Islet precursor cell (in vitro differentiated cells): ENCODE measurements at regions not wholly inside any gene's neighbourhood (a gene's known extent, or its start where the extent isn't known, plus 50 kb on each side); places are given as distances from the start of the nearest gene placed in this dataset.
A peak's percentile ranks its signal among the peaks of the same experiment; 100 is the strongest.

Experiments used
- DNase-seq: peaks from one replicate; pipeline ENCODE4 v3.0.0-alpha.2; 2018

DNA sequence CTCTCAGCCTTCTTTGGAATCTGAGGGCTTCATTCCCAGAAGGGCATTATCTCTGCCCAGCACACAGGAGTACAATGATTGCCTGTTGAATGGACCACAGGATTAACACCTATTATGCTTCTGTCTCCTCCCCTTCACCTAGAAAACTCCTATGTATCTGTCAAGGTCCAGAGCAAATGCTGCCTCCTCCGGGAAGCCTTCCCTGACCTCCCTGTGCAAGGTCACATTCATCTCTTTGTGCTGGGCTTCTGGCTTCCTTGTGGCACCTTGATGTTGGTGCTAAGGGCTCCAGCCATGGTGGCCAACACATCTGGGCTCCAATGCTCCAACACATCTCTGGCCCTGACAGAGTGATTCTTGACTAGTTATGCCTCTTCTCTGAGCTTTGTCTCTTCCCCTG lies 49.9 kb upstream of the ATP2B2 start:
- DNase-seq = no peak

DNA sequence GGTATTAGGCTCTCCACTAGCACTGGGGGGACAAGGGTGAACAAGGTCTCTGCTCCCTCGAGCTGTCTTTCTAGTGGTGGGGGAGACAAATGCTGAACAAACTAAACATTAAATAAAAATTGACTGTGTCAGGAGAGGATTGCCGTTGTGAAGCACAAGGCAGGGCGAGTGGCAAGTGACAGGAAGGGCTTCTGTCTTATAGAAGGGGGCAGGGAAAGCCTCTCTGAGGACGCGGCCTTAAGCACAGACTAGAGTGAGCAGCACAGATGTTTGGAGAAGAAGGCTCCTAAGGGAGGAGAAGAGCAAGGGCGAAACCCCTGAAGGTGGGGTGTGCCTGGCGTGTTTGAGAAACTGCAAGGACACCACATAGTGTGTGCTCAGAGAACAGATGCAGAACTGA lies 50.9 kb upstream of the ATP2B2 start:
- DNase-seq = no peak

DNA sequence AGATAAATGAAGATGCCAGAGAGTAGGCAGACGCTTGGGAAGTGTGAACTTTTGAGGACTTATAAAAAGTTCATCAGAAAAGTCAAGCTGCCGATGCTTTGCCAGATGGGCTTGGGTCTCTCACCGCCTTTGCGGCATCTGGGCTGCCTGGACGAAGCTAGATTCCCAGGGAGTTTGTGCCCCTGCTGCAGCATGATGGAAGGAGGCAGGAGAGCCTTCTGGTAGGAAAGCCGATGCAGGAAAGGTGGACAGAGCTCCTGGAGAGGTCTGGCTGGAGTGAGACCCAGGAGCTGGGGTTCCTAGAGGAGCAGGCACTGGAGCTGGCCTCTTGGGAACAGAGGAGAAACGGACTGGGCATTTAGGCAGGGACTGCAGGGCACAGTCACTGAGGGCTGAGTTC lies 51.9 kb upstream of the ATP2B2 start:
- DNase-seq = no peak

DNA sequence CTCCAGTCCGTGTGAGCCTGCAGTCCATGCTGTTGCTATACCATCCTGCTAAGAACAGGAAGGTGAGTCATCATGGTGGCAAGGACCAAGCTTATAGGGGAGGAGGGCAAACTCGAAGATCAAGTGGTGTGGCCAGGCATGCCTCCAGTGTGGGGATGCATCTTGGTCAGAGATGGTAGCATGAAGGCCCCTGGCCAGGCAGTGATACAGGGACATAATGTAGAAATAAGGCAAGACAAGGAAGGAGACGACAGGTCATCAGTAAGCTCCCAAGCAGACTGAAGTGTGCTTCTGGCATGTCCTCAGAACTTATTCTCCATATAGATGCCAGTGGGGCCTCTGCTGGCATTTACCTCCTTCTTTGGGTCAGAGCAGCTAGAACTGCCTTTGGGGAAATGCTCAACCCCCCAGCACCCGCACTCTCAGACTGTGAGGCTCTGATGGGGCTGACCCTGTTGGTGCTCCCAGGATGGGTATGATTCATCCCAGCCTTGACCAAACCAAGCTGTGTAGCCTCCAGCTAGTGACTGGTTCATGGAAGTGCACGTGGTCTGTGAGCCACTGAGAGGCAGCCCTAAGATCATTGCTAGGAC lies 52.5 kb upstream of the ATP2B2 start:
- DNase-seq = peak; percentile 62

DNA sequence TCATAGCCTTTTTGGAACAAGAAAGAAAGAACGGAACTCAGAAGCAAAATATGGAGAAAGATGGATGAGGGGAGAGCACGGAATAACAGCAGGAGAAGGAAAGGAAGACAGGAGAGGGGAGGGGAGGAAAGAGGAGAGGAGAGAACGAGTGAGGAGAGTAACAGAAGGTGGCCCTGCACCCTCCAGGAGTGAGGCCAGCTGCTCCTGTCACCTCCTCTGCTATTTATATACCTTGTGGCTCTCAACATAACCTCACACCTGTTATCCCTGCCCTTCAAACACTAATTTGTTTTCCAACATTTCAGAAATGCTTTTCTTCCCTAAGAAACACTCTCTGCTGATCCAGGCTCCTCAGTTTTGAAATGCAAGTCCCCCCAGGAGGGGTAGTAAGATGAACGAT lies 53.4 kb upstream of the ATP2B2 start:
- DNase-seq = no peak

DNA sequence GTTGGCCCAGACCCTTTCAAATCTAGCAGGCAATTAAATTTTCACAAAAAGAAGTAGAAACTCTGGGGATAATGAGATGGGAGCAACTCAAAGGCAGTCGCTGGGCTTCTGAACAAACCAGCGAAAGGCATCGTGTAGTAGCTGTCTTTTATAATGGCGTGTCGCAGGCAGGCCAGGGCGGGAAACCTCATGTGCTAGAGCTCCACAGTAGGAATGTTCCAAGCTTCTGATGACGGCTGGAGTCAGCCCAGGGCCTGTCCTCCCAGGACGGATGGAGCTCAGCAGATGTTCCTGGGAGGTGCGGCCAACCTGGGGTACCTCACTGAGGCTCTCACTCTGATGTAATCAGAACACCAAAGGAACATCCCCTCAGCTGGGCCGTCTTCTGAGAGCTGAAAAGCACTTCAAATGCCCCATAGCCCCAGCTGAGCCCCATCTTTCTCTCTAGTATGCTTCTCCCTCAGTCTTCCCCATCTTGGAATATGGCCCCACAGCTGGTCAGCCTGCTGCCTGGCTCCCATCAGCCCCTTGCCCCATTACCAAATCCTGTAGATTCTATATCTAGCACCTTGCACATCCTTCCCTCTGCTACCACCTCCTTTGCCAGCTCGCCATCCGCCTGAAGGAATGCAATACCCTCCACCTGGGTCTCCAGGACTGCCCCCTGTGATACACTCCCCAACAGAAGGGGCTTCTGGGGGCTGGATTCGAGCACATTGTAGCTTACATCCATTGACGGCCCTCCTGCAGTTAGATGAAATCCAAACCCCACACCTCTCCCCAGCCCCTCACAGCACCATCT lies 54.9 kb upstream of the ATP2B2 start:
- DNase-seq = peak; percentile 26

DNA sequence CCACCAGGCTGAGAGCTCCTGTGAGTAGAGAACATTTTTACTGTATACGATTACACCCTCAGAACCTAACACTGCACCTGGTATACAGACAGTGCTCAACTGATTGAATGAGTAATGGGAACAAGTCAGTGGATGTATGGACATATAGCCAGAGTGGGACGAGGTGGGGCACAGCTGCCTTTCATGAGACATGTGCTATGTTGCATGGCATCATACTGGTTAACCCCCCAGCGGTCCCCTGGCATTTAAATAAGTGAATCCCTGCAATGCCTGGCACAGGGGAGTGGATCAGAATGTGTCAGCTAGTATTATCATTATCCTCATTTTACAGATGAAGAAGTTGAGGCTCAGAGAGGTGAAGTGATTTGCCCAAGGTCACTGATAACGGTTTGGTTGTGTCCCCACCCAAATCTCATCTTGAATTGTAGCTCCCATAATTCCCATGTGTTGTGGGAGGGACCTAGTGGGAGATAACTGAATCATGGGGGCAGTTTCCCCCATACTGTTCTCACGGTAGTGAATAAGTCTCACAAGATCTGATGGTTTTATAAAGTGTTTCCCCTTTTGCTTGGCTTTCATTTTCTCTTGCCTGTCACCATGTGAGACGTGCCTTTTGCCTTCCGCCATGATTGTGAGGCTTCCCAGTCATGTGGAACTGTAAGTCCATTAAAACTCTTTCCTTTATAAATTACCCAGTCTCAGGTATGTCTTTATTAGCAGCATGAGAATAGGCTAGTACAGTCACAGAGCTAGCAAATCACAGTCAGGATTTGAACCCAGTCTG lies 56.0 kb upstream of the ATP2B2 start:
- peak; percentile 22 for DNase-seq

DNA sequence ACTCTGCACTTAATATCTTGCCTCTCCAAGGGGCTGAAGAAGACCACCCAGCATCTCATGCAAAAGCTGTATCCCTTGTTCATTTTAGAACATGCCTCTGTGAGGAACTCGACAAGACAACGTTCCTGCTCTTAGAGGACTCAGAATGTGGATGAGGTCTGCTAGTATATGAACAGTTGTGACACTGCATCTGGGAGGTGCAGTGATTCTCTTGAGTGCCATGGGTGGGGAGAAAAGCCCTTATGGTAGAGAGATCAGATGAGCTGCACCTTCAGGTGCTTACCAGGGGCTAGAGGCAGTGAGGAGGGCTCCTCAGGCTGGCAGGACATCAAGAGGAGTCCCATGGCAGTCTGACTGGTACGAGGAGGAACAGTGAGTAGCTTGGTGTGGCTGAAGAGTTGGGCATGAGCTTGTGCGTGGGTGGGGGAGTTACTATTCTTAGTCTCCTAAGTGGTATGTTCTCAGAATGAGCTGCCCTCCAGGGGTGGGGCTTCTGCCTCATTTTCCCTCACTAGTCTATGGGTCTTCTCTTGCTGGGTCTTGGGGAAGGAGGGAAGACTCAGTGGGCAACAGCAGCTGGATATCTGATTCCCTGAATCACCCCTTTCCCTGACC lies 56.7 kb upstream of the ATP2B2 start:
- peak; percentile 18 for DNase-seq

DNA sequence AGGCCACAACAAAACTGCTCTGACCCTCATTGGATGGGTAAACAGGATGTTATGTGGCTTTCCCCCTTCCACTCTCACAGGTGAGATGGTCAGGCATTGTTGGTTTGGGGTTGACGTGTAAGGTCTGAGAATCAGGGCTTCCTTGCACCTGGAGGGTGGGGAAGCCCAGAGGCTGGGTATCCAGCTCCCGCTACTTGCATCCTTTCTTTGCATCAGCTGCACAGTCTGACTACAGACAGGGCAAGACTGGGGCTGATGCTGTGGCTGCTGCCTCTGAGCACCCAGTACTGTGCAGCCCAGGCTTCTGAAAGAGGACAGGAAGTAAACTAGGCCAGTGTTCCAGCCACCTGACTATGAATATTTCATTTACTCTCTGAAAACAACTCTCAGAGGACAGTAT lies 58.0 kb upstream of the ATP2B2 start:
- DNase-seq = no peak

DNA sequence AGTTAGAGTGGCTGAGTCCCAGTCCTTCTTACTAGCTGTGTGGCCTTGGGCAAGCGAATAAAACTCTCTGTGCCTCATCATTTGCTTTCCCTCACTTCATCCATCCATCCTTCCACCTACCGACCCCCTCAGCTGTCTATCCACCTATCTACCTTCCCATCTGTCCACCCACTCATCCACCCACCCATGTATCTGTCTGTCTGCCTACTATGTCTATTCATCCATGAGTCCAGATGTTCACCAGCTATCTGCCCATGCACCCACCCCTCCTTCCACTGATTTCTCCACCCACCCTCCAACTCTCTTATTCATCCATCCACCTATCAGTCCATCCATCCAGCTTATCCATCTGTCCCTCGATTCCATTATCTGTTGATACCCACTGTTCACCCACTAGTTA lies 60.4 kb upstream of the ATP2B2 start:
- DNase-seq = no peak

DNA sequence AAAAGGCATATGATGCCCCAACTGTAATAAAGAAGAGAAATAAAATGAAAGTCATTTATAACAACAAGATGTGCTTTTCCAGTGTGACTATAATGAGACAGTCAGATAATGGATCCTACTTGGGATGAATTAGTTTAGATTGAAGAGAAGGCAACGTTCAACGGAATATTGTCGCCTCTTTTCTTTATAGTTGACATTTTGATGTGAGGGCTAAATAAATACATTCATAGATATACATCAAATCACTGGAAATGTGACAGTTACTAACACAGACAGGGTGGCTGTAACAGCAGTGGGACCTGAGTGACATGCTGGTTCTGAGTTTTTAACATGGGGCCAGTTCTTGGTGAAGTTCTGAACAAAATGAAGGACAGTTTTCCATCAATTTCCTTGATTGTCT lies 61.1 kb upstream of the ATP2B2 start:
- no peak for DNase-seq

DNA sequence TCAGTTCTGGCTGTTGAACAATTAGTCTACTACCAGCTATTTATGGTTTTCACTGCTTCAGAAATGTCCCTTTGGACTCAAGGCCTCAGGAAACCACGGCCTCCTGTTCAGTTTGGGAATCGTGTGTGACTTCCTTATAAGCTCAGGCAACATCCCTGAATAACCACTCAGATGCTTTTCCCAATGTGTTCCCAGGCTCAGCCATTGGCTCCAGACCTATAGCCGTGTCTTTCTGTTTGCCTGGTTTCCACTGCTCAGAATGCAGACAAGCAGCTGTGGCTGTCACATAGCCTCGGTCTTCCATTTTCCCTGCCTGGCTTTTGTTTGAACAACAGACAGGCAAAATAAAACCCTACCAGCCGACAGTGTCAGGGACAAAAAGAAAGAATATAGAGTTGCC lies 63.2 kb upstream of the ATP2B2 start:
- DNase-seq = no peak

DNA sequence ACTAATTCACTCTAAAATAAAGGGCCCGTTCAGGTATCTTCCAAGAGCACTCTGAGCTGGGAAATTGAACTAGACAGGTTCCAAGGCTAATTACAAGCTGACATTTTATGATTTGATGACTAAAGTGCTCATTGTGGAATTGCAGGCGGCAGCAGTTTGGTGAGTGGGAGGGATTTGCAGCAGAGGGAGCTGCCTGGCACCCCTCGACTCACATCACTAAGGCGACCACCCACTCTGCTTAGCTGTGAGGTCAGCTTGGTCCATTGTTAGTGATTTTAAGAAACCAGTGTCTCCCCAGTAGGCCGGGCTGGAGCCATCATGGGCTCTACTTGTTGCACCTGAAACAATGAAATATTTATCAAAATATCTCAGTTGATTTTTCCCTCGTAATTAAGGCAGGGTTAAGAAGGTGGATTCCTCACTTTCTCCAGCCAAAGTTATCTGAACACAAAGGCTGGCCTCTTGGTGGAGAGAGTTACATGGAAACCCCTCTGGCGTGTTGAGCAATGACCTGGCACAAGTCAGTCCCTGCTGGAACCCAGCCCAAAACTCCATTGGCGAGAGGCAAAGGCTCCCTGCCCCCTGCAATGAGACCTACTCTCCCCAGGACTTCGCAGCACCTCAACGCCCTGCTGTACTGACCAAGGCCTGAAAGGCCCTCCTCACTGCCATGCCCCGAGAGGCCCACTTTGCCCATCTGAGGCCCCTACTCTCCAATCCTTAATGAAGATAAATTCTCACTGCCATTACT lies 65.0 kb upstream of the ATP2B2 start:
- DNase-seq = no peak

DNA sequence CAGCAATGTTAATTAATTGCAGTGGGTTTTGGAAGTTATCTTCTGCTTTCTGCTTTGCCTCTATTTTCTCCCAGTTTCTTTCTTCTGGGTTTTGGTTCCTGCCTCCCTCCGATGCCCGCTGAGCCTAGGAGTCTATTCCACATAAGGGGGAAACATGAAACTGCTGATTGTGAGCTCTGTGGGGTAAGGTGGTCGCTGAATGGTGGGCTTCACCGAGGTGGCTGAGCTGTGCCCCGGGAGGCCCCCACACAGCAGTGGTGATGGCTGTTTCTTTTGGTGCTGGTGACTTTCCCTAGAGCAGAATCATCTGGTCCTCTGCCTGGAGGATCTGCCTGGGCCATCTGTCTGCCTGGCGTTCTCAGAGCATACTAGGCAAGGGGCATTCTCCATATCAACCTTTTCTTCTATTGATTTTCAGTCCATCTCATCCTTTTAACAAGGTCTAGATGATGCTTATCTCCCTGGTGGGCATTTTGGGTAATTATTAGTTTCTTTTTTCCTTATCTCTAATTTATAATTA lies 68.8 kb upstream of the ATP2B2 start:
- no peak for DNase-seq

DNA sequence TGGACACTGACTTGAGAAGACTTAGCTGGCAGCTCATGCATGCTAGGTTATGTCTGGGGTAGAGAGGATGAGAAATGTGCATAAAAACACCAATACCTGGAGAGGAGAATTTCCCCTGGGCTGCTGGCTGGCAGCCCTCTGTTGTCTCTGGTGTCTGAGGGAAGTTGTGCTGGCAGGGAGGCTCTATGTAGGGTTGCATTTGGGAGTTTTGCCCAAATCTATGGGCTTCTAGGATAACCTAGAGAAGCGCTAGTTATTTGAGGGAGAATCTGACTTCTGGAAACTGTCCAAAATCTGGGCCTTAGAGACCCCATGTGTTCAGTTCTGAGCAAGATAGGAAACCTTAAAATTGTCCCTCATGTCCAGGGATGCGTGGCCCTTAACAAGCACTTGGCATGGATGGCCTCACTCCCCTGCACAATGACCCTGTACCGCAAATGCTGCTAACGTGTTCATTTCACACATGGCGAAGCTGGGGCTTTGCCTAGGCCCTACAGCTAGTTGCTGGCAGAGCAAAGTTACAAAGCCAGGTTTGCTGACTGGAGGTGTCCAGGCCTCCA lies 70.3 kb upstream of the ATP2B2 start:
- no peak for DNase-seq

DNA sequence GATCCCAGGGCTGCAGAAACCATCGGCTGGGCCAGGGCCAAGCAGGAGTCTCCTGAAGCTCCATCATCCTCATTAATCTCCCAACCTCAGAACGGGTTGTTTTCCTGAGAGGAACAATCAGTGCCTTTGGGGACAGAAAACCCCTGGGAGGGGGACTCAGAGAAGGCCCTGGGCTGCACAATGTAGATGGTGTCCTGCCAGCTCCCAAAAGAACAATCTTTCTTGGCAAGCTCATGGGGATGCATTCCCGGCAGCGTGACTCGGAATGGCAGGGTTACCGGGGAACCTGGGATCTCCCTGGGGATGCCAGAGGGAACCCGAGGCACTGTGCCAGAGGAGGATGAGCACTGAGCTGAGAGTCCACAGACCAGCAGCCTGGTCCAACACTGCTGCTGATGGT lies 72.1 kb upstream of the ATP2B2 start:
- no peak for DNase-seq

DNA sequence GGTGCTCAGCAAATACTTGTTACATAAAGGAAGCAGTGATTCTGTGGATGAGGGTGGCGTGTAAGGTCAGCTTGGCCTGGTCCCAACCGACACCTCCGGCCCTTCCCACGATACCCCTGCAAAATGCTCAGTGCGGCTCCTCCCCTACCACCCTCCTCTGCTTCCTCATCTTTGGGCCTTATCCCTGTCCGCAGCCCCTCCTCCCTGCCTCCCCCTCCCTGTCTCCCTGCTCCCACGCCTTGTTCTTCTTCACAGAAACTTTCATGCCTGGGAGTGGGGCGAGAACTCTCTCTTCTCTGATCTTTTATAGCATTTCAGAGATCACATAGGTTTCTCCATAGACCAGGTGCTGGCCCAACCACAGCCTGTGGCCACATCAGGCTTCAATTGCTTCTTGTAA lies 75.0 kb upstream of the ATP2B2 start:
- no peak for DNase-seq

DNA sequence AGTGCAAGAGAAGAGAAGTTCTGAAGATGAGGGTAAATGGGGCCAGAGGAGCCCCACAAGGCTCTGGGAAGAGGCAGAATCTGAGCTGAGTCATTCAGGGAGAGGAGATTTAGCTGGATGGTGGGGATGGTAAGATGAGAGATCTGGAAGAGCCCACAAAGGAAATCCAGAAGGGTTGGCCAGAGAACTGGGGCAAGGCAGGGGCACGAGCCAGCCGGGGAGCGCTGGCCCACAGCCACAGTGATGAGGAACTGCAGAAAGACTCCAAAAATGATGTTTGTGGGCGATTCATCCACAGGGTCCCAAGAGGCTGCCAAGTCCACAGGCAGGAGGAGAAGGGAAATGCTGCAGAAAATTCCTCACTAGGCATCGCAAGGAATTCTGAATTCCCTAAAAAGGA lies 75.9 kb upstream of the ATP2B2 start:
- no peak for DNase-seq

DNA sequence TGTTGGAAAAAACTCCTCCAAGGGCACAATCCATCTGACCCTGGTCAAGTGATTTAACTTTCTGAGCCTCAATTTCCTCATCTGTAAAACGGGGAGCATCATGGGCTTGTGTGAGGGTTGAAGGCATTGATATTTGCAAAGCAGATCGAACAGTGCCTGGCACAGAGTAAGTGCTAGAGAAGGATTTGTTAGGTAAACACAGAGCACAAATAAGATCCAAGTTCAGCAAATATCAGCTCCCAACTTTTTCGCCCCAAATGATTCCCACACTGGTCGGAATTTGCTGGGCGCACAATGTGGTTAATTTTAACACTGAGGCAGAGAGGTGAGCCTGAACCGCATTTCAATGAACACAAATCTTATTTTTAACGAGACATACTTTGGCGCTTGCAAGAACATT lies 76.3 kb upstream of the ATP2B2 start:
- no peak for DNase-seq

DNA sequence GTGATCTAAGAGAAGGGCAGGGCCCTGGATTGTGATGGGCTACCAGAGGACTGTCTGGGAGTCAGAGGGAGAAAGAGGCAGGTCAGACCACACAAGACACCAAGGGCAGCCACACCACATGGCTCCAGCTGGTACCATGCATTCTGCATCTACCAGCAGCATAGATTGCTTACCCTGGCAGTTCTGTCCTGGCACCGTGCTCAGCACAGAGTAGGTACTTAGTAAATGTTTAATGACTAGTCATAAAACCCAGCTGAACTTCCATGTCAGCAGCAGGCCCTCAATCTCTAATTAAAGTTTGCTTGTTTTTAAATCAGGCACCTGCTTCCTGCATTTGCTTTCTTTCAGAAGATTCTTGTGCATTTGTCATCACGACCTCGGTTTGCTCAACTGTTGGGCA lies 77.3 kb upstream of the ATP2B2 start:
- no peak for DNase-seq

DNA sequence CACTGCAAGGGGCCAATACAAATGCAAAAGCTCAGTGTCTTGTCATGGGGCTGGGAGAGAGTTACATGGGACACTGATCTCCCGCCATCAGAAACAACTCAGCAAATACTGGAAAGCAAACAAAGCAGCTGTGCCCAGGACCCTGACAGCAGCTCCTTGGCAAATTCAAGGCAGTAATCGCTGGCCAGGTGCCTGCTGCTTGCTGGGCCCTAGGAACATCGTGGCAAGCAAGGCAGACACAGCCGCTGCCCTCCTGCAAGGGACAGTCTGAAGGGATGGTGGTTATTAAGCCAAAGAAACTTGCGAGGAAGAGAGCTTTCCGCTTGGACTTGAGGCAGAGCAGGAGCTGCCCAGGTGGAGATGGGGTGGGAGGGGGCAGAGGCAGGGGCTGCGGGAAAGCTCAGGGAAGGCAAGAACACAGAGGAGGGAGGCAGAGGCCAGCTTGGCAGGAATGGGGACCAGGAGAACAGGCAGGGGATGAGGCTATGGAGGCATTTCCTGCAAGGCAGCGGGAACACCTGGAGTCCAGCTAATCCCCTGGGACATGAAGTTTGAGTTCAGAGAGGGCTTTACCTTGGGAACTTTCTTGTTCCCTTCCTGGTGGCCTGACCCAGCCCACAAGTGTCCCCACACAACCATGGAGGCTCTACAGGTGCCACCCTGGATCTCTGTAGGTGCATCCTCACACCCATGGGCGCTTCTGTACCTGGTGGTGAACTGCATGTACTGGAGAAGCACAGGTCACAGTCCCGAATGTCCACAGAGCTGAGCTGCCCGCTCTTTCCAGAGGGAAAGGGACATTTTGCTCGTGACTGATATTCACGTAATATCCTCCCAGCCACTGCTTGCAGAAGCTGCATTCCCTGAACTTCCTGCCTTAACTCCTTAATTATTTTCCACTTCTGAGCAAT lies 78.7 kb upstream of the ATP2B2 start:
- no peak for DNase-seq
